ENCODE measurements at regions not wholly inside any gene's neighbourhood (a gene's known extent, or its start where the extent isn't known, plus 50 kb on each side); places are given as distances from the start of the nearest gene placed in this dataset.

DNA sequence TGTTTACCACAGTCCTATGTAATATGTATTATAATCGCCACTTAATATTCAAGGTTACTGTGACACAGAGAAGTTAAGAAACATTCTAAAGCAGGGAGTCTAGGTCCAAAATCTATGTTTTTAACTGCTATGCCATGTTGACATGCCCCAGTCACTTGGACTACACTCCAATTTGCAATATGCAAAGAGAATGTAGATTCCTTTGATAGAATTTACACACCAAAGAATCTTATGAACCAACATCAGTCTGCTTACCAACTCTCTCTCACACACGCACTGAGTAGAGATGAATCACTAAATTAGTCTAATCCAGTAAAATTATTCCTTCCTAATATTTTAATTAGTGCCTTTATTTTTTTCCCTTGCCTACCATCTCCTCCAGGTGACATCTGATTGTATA is 266.2 kb downstream of the OLFM3 start:
- TF ChIP-seq EP300 (IDR thresholded peaks at IDR 0.05; ENCODE audit: low read depth) = no peak
- TF ChIP-seq POLR2A (IDR thresholded peaks at IDR 0.05) = no peak
- TF ChIP-seq, protein P1, sequence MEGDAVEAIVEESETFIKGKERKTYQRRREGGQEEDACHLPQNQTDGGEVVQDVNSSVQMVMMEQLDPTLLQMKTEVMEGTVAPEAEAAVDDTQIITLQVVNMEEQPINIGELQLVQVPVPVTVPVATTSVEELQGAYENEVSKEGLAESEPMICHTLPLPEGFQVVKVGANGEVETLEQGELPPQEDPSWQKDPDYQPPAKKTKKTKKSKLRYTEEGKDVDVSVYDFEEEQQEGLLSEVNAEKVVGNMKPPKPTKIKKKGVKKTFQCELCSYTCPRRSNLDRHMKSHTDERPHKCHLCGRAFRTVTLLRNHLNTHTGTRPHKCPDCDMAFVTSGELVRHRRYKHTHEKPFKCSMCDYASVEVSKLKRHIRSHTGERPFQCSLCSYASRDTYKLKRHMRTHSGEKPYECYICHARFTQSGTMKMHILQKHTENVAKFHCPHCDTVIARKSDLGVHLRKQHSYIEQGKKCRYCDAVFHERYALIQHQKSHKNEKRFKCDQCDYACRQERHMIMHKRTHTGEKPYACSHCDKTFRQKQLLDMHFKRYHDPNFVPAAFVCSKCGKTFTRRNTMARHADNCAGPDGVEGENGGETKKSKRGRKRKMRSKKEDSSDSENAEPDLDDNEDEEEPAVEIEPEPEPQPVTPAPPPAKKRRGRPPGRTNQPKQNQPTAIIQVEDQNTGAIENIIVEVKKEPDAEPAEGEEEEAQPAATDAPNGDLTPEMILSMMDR (IDR thresholded peaks at IDR 0.05) = no peak
